GM13977 (cell line): ENCODE measurements at regions not wholly inside any gene's neighbourhood (a gene's known extent, or its start where the extent isn't known, plus 50 kb on each side); places are given as distances from the start of the nearest gene placed in this dataset.

Experiments used
- DNase-seq: peaks from one replicate; pipeline ENCODE4 v3.0.0; 2012; ENCODE audit warnings: low spot score
- in situ Hi-C: fragments of 300-500 bp; cut with MboI; formaldehyde crosslinking; loops from one replicate; pipeline ENCODE4 v1.12.0; 2022; ENCODE audit warnings: low sequenced_read_pairs, low pct_unique_long_range_greater_than_20kb, mixed read lengths, inconsistent platforms; ENCODE audit not compliant: unreplicated experiment
- TF ChIP-seq, protein P1 (sequence below): IDR thresholded peaks from 2 replicates; pipeline ENCODE4 v1.5.1; 2012; ENCODE audit warnings: mild to moderate bottlenecking, control low read depth; ENCODE audit not compliant: insufficient read depth; ENCODE audit errors: extremely low read depth, missing control alignments

DNA sequence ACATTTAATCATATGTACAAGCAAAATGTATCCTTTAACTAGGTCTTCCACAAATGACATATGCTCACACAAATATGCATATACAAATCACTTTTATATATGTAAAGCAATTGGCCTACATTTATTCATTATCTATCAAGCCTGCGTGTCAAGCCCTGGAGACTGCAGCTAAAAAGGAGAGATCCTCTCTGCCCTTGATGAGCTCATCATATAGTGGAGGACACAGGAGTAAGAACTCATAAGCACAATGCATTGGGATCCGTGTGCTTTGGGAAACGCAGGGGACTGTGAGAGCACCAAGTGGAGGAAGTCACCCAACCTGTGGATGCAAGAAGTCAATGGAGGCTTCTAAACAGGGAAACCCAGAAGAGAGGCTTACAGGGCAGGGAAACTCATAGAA lies 735.7 kb downstream of the BCL11B start:
- no peak for DNase-seq
- TF ChIP-seq, protein P1, sequence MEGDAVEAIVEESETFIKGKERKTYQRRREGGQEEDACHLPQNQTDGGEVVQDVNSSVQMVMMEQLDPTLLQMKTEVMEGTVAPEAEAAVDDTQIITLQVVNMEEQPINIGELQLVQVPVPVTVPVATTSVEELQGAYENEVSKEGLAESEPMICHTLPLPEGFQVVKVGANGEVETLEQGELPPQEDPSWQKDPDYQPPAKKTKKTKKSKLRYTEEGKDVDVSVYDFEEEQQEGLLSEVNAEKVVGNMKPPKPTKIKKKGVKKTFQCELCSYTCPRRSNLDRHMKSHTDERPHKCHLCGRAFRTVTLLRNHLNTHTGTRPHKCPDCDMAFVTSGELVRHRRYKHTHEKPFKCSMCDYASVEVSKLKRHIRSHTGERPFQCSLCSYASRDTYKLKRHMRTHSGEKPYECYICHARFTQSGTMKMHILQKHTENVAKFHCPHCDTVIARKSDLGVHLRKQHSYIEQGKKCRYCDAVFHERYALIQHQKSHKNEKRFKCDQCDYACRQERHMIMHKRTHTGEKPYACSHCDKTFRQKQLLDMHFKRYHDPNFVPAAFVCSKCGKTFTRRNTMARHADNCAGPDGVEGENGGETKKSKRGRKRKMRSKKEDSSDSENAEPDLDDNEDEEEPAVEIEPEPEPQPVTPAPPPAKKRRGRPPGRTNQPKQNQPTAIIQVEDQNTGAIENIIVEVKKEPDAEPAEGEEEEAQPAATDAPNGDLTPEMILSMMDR, result no peak
- in situ Hi-C loops, result no loop called here

DNA sequence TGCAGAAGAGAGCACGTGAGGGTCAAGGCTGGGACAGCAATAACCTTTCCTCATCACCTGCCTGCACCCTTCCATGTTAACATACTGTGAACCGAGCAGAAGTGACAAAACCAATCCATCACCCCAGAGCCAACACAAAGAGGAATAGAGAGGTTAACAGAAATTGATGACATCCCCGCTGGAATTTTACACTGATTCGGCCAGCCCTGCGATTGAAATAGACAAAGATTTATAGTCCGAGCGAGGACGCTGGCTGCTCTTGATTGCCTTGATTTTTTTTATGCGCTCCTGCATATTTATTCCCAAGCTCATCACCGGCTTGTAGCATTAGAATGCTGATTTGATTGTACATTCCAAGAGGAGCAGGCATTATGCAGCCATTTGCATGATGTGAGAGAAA lies 729.7 kb downstream of the BCL11B start:
- DNase-seq, result no peak
- TF ChIP-seq, protein P1, result no peak
- in situ Hi-C loops, result no loop called here

DNA sequence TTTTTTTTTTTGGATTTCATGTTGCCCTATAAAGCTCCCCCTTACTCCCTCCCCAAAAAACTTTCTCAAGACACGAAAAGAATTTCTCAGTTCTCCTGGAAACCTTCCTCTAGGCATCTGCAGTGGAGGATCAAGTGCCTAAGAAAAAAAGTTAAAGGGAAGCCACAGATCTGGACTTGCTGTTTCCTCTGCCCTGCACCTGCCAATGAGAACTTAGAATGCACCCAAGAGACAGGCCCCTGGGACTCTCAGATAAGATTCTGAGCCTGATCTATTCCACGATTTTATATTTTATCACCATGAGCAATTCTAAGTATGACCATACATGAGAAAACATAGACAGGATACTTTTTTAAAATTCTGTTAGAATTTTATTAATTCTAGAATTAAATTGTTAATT lies 728.9 kb downstream of the BCL11B start:
- TF ChIP-seq, protein P1, result no peak
- DNase-seq, result no peak
- in situ Hi-C loops, result no loop called here

DNA sequence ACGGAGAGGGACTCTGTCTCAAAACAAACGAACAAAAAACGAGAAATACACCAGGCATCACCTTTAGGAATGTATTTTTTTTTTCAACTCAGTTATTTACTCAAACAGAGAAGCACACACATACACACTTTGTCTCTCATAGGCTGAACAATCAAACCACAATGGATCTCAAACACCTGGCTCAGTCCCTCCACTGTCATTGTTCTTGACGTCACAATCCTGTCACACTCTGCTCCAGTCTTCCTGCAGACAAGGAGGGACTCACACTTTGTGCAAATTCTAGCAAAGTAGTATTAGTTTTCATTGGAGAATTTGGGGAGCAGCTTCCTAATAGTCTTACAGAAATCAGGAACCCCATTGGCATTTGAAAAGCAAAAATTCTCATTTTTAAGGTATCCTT lies 727.8 kb downstream of the BCL11B start:
- in situ Hi-C loops, result no loop called here
- no peak for DNase-seq
- TF ChIP-seq, protein P1, result no peak

DNA sequence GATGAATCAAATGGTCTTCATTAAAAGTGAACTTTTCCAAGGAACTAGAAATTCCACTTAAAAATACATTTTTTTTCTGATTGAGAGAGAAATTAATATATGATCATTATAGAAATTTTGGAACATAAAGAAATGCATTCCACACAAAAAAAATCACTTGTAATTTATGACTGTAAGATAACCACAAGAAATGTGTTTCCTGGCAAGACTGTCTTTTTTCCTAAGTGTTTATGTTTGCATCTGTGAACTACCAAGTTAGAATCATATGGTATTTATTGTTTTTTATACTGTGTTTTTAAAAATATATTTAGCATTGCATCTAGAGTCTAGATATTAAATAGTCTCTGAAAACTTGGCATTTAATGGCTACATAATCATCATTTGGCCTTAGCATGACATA lies 726.8 kb downstream of the BCL11B start:
- in situ Hi-C loops, result no loop called here
- TF ChIP-seq, protein P1, result no peak
- no peak for DNase-seq

DNA sequence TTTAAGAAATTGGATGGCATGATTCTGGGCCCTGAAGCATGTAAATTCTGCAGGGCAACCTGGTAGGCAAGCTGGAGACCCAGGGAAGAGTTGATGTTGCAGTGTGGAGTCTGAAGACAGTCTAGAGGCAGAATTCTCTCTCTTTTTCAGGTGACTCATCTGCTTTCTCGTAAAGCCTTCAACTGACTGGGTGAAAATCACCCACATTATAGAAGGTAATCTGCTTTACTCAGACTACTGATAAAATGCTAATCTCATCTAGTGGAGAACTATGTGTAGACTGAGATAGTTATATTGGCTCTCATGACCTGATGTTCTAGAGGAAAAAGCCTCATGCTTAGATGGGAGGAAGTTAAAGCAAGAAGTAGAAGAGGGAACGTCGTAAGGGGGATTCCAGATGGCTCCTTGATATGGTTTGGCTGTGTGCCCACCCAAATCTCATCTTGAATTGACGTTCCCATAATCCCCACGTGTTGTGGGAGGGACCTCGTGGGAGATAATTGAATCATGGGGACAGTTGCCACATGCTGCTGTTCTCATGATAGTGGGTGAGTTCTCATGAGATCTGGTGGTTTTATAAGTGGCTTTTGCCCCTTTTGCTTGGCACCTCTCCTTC lies 723.8 kb downstream of the BCL11B start:
- DNase-seq, result no peak
- in situ Hi-C loops, result no loop called here

More for the DNA sequence above, 723.8 kb downstream of the BCL11B start:
- TF ChIP-seq, protein P1, result no peak
